Sigmoid colon (tissue), 6 donors: ENCODE measurements at regions not wholly inside any gene's neighbourhood (a gene's known extent, or its start where the extent isn't known, plus 50 kb on each side); places are given as distances from the start of the nearest gene placed in this dataset.

ENCODE experiments used
- DNase-seq: peaks from one replicate; pipeline ENCODE4 v3.0.0-alpha.2; 2019
- H3K27ac ChIP-seq, 4 donors: fragments of 200-600 bp; sonication (generic); one replicate each; pipeline ENCODE4 v1.5.1; 2016 to 2019; ENCODE audit warnings: mild to moderate bottlenecking in 1 of 4
- H3K27me3 ChIP-seq, 3 donors: fragments of 200-600 bp; sonication (generic); one replicate each; pipeline ENCODE4 v1.5.1; 2019; ENCODE audit warnings: mild to moderate bottlenecking in 1 of 3
- H3K36me3 ChIP-seq, 4 donors: fragments of 200-600 bp; sonication (generic); one replicate each; pipeline ENCODE4 v1.5.1; 2016 to 2019
- H3K4me1 ChIP-seq, 4 donors: fragments of 200-600 bp; sonication (generic); one replicate each; pipeline ENCODE4 v1.5.1; 2017 to 2019
- H3K4me3 ChIP-seq, 4 donors: fragments of 200-600 bp; sonication (generic); one replicate each; pipeline ENCODE4 v1.5.1; 2017 to 2019; ENCODE audit warnings: mild to moderate bottlenecking in 2 of 4, moderate library complexity in 1 of 4
- H3K9me3 ChIP-seq, 4 donors: fragments of 200-600 bp in 3 of 4; sonication (generic) in 3 of 4; one replicate each; pipeline versions ENCODE4 v1.5.1 to v1.6.1; 2013 to 2019
- EP300 ChIP-seq, 4 donors: sonication (generic); formaldehyde crosslinking; IDR thresholded peaks; one replicate each; pipeline ENCODE4 v1.6.1; 2017; ENCODE audit warnings: antibody characterized with exemption in 4 of 4
- POLR2A ChIP-seq, 2 donors: fragments of 450-650 bp; IDR thresholded peaks; one replicate each; pipeline ENCODE4 v1.6.1; 2016; ENCODE audit warnings: antibody characterized with exemption in 2 of 2, mild to moderate bottlenecking in 2 of 2, moderate library complexity in 2 of 2
- POLR2AphosphoS5 ChIP-seq, 4 donors: sonication (generic); formaldehyde crosslinking; IDR thresholded peaks; one replicate each; pipeline ENCODE4 v1.6.1; 2017; ENCODE audit warnings: antibody characterized with exemption in 4 of 4
- WGBS, 2 donors: extraction: QIAGEN DNeasy Blood & Tissue Kit; methylation state at CpG; one replicate each; pipeline ENCODE4 v1.1.7; 2013; 5-methylcytosine and 5-hydroxymethylcytosine counted together
- intact Hi-C: fragments of 100-400 bp; cut with DNase I; formaldehyde crosslinking; loops from one replicate; pipeline ENCODE4 v1.15.1; 2023
- TF ChIP-seq, protein P1 (sequence below), 4 experiments: fragments of 450-650 bp in 3 of 4; fragments of 200-600 bp in 1 of 4; IDR thresholded peaks; one replicate each; pipeline ENCODE4 v1.5.1; 2016 to 2019; ENCODE audit warnings: antibody characterized with exemption in 4 of 4, mild to moderate bottlenecking in 3 of 4, moderate library complexity in 2 of 4
- donor health status: healthy with polysubstance abuse.
- donor health status: healthy.

- Histone ChIP-seq H3K27me3 (no peaks in the 10 kb centered on the region), H3K4me1 (no peaks in the 10 kb centered on the region), H3K36me3 (no peaks in the 10 kb centered on the region), H3K9me3 (no peaks in the 10 kb centered on the region), H3K27ac (no peak overlapping the region), H3K4me3 (no peak overlapping the region)
- intact Hi-C loops: no loop called here
- no peak for TF ChIP-seq POLR2AphosphoS5 (IDR thresholded peaks at IDR 0.05)
- TF ChIP-seq POLR2A (IDR thresholded peaks at IDR 0.05): no peak
- TF ChIP-seq, protein P1, sequence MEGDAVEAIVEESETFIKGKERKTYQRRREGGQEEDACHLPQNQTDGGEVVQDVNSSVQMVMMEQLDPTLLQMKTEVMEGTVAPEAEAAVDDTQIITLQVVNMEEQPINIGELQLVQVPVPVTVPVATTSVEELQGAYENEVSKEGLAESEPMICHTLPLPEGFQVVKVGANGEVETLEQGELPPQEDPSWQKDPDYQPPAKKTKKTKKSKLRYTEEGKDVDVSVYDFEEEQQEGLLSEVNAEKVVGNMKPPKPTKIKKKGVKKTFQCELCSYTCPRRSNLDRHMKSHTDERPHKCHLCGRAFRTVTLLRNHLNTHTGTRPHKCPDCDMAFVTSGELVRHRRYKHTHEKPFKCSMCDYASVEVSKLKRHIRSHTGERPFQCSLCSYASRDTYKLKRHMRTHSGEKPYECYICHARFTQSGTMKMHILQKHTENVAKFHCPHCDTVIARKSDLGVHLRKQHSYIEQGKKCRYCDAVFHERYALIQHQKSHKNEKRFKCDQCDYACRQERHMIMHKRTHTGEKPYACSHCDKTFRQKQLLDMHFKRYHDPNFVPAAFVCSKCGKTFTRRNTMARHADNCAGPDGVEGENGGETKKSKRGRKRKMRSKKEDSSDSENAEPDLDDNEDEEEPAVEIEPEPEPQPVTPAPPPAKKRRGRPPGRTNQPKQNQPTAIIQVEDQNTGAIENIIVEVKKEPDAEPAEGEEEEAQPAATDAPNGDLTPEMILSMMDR (IDR thresholded peaks at IDR 0.05): no peak
- no peak for TF ChIP-seq EP300 (IDR thresholded peaks at IDR 0.05)
- no peak for DNase-seq
- WGBS, 2 donors: 31 to 62% methylated on average over 20 of the region's 20 CpGs
Measured at GRCh38 chr2:47653902-47654789, 83.4 kb upstream of the KCNK12 start.

DNA sequence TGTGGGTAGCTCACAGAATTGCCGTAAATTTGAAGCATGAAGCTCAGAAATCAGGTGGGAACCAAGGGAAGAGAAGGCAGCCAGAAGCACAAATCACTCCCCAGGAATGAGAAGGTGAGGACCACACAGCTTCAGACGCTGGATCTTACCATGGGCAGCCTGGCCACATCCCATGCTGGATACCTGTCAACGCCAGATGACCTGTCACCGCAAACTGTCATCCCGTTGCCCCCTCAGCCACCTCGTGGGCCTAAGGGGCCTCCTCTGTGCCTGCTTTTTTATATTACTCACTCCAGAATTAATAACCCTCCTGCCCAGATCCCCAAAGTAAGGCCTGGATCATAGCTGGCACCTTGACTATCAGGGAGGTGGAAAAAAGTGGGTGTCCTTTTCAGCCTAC, 82.3 kb upstream of the KCNK12 start:
- Histone ChIP-seq H3K27me3 (no peaks in the 10 kb centered on the region), H3K9me3 (no peaks in the 10 kb centered on the region), H3K27ac (no peak overlapping the region), H3K4me3 (no peak overlapping the region), H3K4me1 (no peaks in the 10 kb centered on the region), H3K36me3 (no peaks in the 10 kb centered on the region)
- 91 to 92% methylated on average over 6 of the region's 6 CpGs for WGBS, 2 donors
- no peak for DNase-seq
- TF ChIP-seq POLR2AphosphoS5 (IDR thresholded peaks at IDR 0.05) (no peak), EP300 (IDR thresholded peaks at IDR 0.05) (no peak), POLR2A (IDR thresholded peaks at IDR 0.05) (no peak)
- TF ChIP-seq, protein P1 (IDR thresholded peaks at IDR 0.05): no peak
- intact Hi-C loops: no loop called here

GRCh38 chr2:47652061-47652690, 81.4 kb upstream of the KCNK12 start:
- Histone ChIP-seq H3K27me3 (no peaks in the 10 kb centered on the region), H3K4me3 (no peak overlapping the region), H3K27ac (no peak overlapping the region), H3K36me3 (no peaks in the 10 kb centered on the region), H3K4me1 (no peaks in the 10 kb centered on the region), H3K9me3 (no peaks in the 10 kb centered on the region)
- 52 to 59% methylated on average over 10 of the region's 10 CpGs for WGBS, 2 donors
- no peak for TF ChIP-seq POLR2A (IDR thresholded peaks at IDR 0.05)
- no peak for TF ChIP-seq EP300 (IDR thresholded peaks at IDR 0.05)
- TF ChIP-seq, protein P1 (IDR thresholded peaks at IDR 0.05): no peak
- no peak for TF ChIP-seq POLR2AphosphoS5 (IDR thresholded peaks at IDR 0.05)
- no peak for DNase-seq
- intact Hi-C loops: no loop called here

- Histone ChIP-seq H3K36me3 (no peaks in the 10 kb centered on the region), H3K4me3 (no peak overlapping the region), H3K27me3 (no peaks in the 10 kb centered on the region), H3K9me3 (no peaks in the 10 kb centered on the region), H3K27ac (no peak overlapping the region), H3K4me1 (no peaks in the 10 kb centered on the region)
- TF ChIP-seq, protein P1 (IDR thresholded peaks at IDR 0.05): no peak
- TF ChIP-seq POLR2AphosphoS5 (IDR thresholded peaks at IDR 0.05) (no peak), EP300 (IDR thresholded peaks at IDR 0.05) (no peak)
- no peak for DNase-seq
- 12 to 58% methylated on average over 5 of the region's 5 CpGs for WGBS, 2 donors
- intact Hi-C loops: no loop called here
Measured at GRCh38 chr2:47651296-47651695, 80.5 kb upstream of the KCNK12 start.
